Activated T-helper 2 cell treated with anti-CD3 and anti-CD28 coated beads, Interferon-gamma antibody, Interleukin-2, Interleukin-4, amounts not matched to agents 10 μg/mL and 5 μg/mL and 100 μg/mL, durations not matched to agents 14 hours and 24 hours and 36 hours (primary cell): ENCODE measurements at regions not wholly inside any gene's neighbourhood (a gene's known extent, or its start where the extent isn't known, plus 50 kb on each side); places are given as distances from the start of the nearest gene placed in this dataset.

Source experiments
- DNase-seq: peaks from one replicate; pipeline ENCODE4 v3.0.0; 2021; ENCODE audit warnings: low spot score
- H3K27ac Mint-ChIP-seq: one replicate; pipeline ENCODE4 v1.8.0; 2021; ENCODE audit warnings: mixed read lengths
- H3K27me3 Mint-ChIP-seq: one replicate; pipeline ENCODE4 v1.8.0; 2021; ENCODE audit warnings: low read depth, mixed read lengths
- H3K36me3 Mint-ChIP-seq: one replicate; pipeline ENCODE4 v1.8.0; 2021; ENCODE audit warnings: low read depth, mixed read lengths
- H3K4me1 Mint-ChIP-seq: one replicate; pipeline ENCODE4 v1.8.0; 2021; ENCODE audit warnings: low read depth, mixed read lengths
- H3K4me3 Mint-ChIP-seq: one replicate; pipeline ENCODE4 v1.8.0; 2021; ENCODE audit warnings: low read depth, mild to moderate bottlenecking, moderate library complexity, mixed read lengths
- H3K9me3 Mint-ChIP-seq: one replicate; pipeline ENCODE4 v1.8.0; 2021; ENCODE audit warnings: mixed read lengths
- intact Hi-C: fragments of 100-400 bp; cut with micrococcal nuclease; formaldehyde crosslinking; loops from one replicate; pipeline ENCODE4 v1.15.1; 2023

GRCh38 chr3:1798711-1799405, 299.8 kb upstream of the CNTN4 start:
- no peak for DNase-seq
- no peaks in the 10 kb centered on the region for H3K36me3 Mint-ChIP-seq
- no peaks in the 10 kb centered on the region for H3K4me1 Mint-ChIP-seq
- H3K27ac Mint-ChIP-seq: no peak overlapping the region
- no peak overlapping the region for H3K4me3 Mint-ChIP-seq
- peaks cover 17% of the 10 kb centered on the region for H3K9me3 Mint-ChIP-seq
- intact Hi-C loops: no loop called here
- no peaks in the 10 kb centered on the region for H3K27me3 Mint-ChIP-seq

- Mint-ChIP-seq H3K27me3 (no peaks in the 10 kb centered on the region), H3K4me1 (no peaks in the 10 kb centered on the region), H3K4me3 (no peak overlapping the region), H3K9me3 (peaks cover 64% of the 10 kb centered on the region), H3K36me3 (no peaks in the 10 kb centered on the region), H3K27ac (no peak overlapping the region)
- no peak for DNase-seq
- intact Hi-C loops: no loop called here
These were observed 293.3 kb upstream of the CNTN4 start for GRCh38 chr3:1805331-1805730.

- H3K36me3 Mint-ChIP-seq: no peaks in the 10 kb centered on the region
- no peak overlapping the region for H3K4me3 Mint-ChIP-seq
- no peak overlapping the region for H3K27ac Mint-ChIP-seq
- no peaks in the 10 kb centered on the region for H3K27me3 Mint-ChIP-seq
- DNase-seq: no peak
- H3K4me1 Mint-ChIP-seq: no peaks in the 10 kb centered on the region
- intact Hi-C loops: no loop called here
- H3K9me3 Mint-ChIP-seq: peaks cover 58% of the 10 kb centered on the region
These were observed 290.1 kb upstream of the CNTN4 start for GRCh38 chr3:1808590-1808989.

GRCh38 chr3:1823867-1824266, 274.8 kb upstream of the CNTN4 start:
- Mint-ChIP-seq H3K27ac (no peak overlapping the region), H3K4me3 (no peak overlapping the region), H3K9me3 (peaks cover 7% of the 10 kb centered on the region), H3K36me3 (no peaks in the 10 kb centered on the region), H3K27me3 (no peaks in the 10 kb centered on the region), H3K4me1 (no peaks in the 10 kb centered on the region)
- DNase-seq: no peak
- intact Hi-C loops: no loop called here

GRCh38 chr3:1824359-1824758, 274.3 kb upstream of the CNTN4 start:
- Mint-ChIP-seq H3K9me3 (peaks cover 7% of the 10 kb centered on the region), H3K27ac (no peak overlapping the region), H3K4me1 (no peaks in the 10 kb centered on the region), H3K36me3 (no peaks in the 10 kb centered on the region), H3K4me3 (no peak overlapping the region), H3K27me3 (no peaks in the 10 kb centered on the region)
- intact Hi-C loops: no loop called here
- DNase-seq: no peak

- DNase-seq: no peak
- no peaks in the 10 kb centered on the region for H3K4me1 Mint-ChIP-seq
These were observed 270.1 kb upstream of the CNTN4 start for GRCh38 chr3:1828519-1828918.

GRCh38 chr3:1830851-1831250, 267.8 kb upstream of the CNTN4 start:
- no peaks in the 10 kb centered on the region for H3K4me1 Mint-ChIP-seq
- DNase-seq: no peak
- H3K27ac Mint-ChIP-seq: no peak overlapping the region
- H3K9me3 Mint-ChIP-seq: peaks cover 28% of the 10 kb centered on the region
- no peak overlapping the region for H3K4me3 Mint-ChIP-seq
- no peaks in the 10 kb centered on the region for H3K36me3 Mint-ChIP-seq
- intact Hi-C loops: no loop called here
- H3K27me3 Mint-ChIP-seq: no peaks in the 10 kb centered on the region

More at GRCh38 chr3:1828519-1828918, 270.1 kb upstream of the CNTN4 start:
- H3K27me3 Mint-ChIP-seq: no peaks in the 10 kb centered on the region
- no peak overlapping the region for H3K4me3 Mint-ChIP-seq
- H3K27ac Mint-ChIP-seq: no peak overlapping the region
- H3K36me3 Mint-ChIP-seq: no peaks in the 10 kb centered on the region
- intact Hi-C loops: no loop called here
- peaks cover 17% of the 10 kb centered on the region for H3K9me3 Mint-ChIP-seq

- Mint-ChIP-seq H3K27ac (no peak overlapping the region), H3K4me1 (no peaks in the 10 kb centered on the region), H3K9me3 (peaks cover 24% of the 10 kb centered on the region), H3K27me3 (no peaks in the 10 kb centered on the region), H3K36me3 (no peaks in the 10 kb centered on the region), H3K4me3 (no peak overlapping the region)
- intact Hi-C loops: no loop called here
- DNase-seq: no peak
These were observed 266.3 kb upstream of the CNTN4 start for GRCh38 chr3:1832395-1832794.

GRCh38 chr3:1843111-1843510, 255.6 kb upstream of the CNTN4 start:
- no peaks in the 10 kb centered on the region for H3K36me3 Mint-ChIP-seq
- peaks cover 22% of the 10 kb centered on the region for H3K9me3 Mint-ChIP-seq
- no peak overlapping the region for H3K4me3 Mint-ChIP-seq
- no peaks in the 10 kb centered on the region for H3K27me3 Mint-ChIP-seq
- no peak for DNase-seq
- intact Hi-C loops: no loop called here
- no peak overlapping the region for H3K27ac Mint-ChIP-seq
- no peaks in the 10 kb centered on the region for H3K4me1 Mint-ChIP-seq

GRCh38 chr3:1847571-1847970, 251.1 kb upstream of the CNTN4 start:
- Mint-ChIP-seq H3K36me3 (no peaks in the 10 kb centered on the region), H3K4me1 (no peaks in the 10 kb centered on the region), H3K27ac (no peak overlapping the region), H3K4me3 (no peak overlapping the region), H3K27me3 (no peaks in the 10 kb centered on the region), H3K9me3 (peaks cover 15% of the 10 kb centered on the region)
- intact Hi-C loops: no loop called here
- DNase-seq: no peak

- intact Hi-C loops: no loop called here
These were observed 249.7 kb upstream of the CNTN4 start for GRCh38 chr3:1848935-1849334.

GRCh38 chr3:1852950-1853349, 245.7 kb upstream of the CNTN4 start:
- Mint-ChIP-seq H3K4me1 (no peaks in the 10 kb centered on the region), H3K27me3 (no peaks in the 10 kb centered on the region), H3K9me3 (peaks cover 24% of the 10 kb centered on the region), H3K27ac (no peak overlapping the region), H3K4me3 (no peak overlapping the region), H3K36me3 (no peaks in the 10 kb centered on the region)
- intact Hi-C loops: no loop called here
- no peak for DNase-seq

More at GRCh38 chr3:1848935-1849334, 249.7 kb upstream of the CNTN4 start:
- Mint-ChIP-seq H3K27me3 (no peaks in the 10 kb centered on the region), H3K9me3 (peaks cover 7% of the 10 kb centered on the region), H3K27ac (no peak overlapping the region), H3K4me3 (no peak overlapping the region), H3K4me1 (no peaks in the 10 kb centered on the region), H3K36me3 (no peaks in the 10 kb centered on the region)
- DNase-seq: no peak

GRCh38 chr3:1855841-1856240, 242.8 kb upstream of the CNTN4 start:
- Mint-ChIP-seq H3K9me3 (peaks cover 24% of the 10 kb centered on the region), H3K4me1 (no peaks in the 10 kb centered on the region), H3K4me3 (no peak overlapping the region), H3K27me3 (no peaks in the 10 kb centered on the region), H3K27ac (no peak overlapping the region), H3K36me3 (no peaks in the 10 kb centered on the region)
- intact Hi-C loops: no loop called here
- DNase-seq: no peak

- no peak for DNase-seq
- Mint-ChIP-seq H3K4me3 (no peak overlapping the region), H3K36me3 (no peaks in the 10 kb centered on the region), H3K9me3 (peaks cover 10% of the 10 kb centered on the region), H3K27ac (no peak overlapping the region), H3K27me3 (no peaks in the 10 kb centered on the region), H3K4me1 (no peaks in the 10 kb centered on the region)
- intact Hi-C loops: no loop called here
These were observed 227.9 kb upstream of the CNTN4 start for GRCh38 chr3:1870738-1871137.
